NCI-H2196 treated with DMSO at 0.1 percent for 48 hours (cell line): ENCODE measurements at regions not wholly inside any gene's neighbourhood (a gene's known extent, or its start where the extent isn't known, plus 50 kb on each side); places are given as distances from the start of the nearest gene placed in this dataset.

Source experiments
- DNase-seq: peaks from one replicate; lab custom pipeline; 2025; ENCODE audit not compliant: unreplicated experiment; lab: John Stamatoyannopoulos, UW

DNA sequence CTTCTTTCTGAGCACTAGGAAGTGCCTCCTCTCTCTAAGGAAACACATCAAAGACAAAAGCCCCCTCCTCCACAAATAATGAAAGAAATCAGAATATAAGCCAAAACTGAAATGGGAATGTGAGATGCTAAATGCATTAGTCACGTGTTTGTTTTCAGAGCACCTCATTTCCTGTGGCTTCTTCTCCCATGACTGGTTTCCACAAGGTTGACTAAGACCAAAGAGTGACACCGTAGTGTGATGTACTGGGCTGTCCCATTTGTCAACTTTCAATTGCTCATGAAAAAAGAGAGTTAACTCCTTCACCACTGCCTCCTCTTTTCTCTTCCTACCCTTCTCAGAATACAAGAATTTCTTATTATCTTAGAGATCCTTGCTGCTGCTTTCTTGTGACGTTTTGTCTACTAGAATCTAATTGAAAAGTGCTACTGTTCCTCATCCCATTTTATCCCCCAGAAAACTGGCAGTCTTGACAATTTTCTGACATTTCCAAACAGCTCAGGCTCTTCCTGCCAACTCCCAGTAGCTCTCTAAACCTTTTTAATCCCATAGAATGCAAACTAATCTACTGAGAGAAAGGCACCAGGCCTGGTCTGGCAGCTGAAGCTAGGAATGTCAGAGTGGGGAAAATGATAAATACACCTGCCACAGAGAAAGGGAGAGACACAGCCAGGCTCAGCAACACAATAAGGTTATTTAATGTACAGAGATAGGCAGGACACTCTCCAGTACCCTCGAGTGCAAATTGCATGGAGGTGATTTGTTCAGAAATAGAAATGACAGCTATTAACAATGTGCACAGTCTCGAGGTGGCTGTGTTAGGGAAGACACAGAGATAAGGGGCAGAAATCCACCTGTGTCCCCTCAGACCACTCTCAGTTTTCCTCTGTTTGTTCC is 671.7 kb upstream of the NRSN1 start:
- DNase-seq, result no peak

DNA sequence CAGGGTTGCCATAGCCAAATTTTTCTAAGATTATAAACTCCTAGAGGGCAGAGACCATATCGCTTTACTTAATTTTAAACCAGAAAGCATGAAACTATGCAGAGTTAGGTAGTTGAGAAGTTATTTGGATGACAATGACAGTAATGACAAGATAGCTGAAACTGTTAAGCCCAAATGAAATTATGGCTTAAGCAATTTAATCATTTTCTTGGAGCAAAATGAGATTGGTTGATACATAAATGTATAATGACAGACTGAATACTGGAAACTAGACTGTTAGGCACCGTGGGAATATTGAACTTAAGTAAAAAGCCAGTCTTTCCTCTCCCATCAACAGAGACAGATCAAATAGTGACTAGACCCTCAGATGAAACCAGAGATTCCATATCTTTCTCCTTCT is 670.3 kb upstream of the NRSN1 start:
- no peak for DNase-seq

DNA sequence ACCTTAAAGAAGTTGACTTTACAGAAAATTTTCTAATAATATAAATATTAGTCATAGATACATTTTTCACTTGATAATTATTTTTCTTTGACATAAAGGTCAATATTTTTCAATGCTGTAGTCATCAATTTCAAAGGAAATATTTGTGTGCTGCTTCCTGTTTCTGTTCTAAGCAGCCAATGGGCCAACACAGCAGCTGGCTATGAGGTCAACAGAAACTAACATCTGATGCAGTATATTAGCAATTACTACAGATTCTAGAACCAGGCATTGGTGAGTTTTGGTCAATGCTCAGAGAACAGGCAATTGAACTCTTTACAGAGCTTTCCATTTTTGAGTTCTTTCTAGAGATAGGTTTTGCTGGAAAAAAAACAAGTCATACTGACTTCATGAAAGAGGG is 669.6 kb upstream of the NRSN1 start:
- no peak for DNase-seq

DNA sequence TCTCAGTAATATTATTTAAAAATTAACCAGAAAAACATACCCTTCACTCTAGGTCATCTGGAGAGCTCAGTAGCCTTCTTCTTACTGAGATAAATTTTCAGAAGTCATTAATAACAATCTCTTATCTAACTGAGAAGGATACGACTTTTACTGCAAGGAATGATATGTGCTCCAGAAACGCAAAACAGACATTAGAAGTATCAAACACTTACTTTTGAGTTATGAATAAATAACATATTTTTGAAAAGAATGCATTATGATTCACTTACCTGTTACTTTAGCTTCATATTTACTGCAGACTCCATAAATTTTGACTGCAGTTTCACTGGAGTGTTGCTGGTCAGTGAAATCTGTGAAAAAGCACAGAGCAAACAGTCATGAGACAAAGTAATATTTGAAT is 668.7 kb upstream of the NRSN1 start:
- DNase-seq, result no peak

DNA sequence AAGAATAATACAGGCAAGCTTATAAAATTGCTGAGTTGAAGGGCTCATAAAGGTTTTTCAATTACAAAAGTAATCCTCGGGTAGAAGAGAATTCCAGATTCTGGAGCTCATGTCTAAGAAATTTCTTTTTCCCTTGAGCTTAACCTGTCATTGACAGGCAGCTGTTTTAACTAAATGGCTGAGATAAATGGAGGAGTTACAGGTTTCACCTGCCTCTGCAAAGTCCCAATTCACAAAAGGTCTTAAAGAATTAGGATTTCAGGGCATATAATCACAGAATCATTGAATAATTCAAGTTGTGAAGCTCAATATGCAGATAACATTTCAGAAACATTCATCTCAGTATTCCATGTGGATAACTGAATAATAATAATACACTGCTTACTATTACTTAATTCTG is 660.1 kb upstream of the NRSN1 start:
- no peak for DNase-seq

DNA sequence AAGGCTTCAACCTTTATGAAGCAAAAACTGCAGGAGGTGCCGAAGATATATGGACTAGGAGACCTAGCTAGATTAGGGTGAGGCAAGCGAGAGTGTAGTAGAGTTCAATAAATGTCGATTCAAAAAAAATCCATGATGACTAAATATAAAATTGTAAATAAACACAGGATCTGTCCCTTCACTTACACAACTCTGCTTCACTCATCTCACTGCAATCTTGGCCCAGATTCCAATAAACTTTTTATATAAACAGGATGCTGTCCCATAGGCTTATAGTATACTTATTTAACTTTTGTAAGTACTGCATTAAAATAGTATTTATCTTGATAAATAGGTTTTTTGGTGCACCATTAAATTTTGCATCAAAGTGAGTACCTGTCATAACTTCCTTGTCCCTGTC is 648.4 kb upstream of the NRSN1 start:
- no peak for DNase-seq

DNA sequence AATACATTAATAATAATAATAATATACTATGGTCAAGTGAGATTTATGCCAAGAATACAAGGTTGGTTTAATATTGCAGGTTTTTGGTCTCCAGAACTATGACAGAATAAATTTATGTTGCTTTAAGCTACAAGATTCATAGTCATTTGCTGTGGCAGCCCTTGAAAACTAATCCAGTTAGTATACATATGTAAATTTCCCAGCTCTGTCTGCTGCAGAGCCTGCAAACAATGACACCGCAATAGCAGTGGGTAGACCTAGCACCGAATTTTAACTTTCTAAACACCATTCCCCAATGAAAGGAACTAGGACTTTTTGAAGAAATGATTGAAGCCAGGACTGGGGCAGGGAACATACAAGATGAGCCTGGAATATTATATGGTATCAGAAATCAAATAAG is 647.7 kb upstream of the NRSN1 start:
- no peak for DNase-seq

DNA sequence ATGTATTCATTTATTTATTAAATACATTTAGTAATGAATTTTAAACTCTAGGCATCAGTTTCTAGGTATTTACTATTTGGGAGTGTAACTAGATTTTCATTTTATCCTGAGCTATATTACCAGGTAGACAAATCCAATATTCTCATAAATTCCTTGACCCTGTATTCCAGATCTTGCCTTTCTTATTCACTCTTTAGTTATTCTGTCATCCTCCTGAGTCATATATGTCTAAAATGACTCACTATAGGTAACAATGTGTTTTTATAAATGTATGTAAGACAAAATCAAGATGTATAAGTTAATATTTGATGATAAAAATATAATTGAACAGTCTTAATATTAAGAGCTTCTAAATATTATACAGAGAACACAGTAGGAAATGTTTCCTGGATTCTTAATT is 642.1 kb upstream of the NRSN1 start:
- no peak for DNase-seq

DNA sequence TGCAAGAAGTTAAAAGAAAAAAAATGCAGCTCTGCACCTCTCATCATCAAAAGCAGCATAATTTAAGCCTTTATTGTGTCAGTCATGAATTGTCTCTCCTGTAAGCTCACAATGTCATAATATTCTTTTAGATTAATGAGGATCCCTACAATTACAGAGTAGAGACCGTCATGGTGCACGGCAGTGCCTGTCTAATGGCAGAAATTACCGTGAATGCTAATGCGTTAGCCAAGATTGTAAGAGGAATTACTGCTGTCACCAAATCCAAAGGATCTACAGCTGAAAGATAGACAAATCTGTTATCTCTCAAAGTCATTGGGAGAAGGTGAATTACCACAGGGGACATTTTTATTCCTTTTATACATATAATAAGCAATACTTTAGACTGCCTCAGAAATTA is 631.6 kb upstream of the NRSN1 start:
- DNase-seq, result no peak

DNA sequence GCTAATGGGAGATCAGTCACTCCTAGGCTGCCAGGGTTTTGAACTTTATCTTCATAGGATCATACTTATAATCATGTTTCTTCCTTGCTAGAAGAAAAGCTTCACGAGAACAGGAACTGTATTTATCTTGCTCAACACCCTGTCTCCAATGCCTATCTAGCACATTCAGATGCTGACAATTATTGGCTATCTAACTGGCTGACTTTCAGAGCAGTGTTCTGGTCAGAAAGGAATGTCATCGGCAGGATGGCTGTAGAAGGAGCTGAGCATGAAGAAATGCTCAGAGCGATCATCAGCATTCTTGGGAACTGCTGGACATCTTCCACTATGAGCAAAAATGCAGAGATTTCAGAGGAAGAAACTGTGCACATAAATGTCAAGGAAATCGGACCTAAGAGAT is 628.0 kb upstream of the NRSN1 start:
- no peak for DNase-seq

DNA sequence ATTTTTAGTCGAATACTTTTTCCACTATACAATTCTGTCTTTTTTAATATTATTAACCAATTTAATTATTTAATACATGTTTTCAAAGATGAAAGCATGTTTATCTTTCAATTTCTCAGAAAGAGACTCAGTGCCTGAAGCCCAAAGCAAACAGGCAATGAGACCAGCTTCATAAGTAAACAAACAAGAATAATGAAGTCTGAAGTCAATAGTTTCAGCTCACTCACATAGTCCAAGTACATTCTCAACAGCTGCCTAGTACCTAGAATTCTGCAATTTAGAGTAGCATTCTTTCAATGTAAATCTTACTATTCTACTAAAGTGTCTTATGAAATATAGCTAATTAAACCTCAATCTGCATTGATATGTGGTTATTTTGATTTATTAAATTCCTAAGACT is 626.5 kb upstream of the NRSN1 start:
- no peak for DNase-seq

DNA sequence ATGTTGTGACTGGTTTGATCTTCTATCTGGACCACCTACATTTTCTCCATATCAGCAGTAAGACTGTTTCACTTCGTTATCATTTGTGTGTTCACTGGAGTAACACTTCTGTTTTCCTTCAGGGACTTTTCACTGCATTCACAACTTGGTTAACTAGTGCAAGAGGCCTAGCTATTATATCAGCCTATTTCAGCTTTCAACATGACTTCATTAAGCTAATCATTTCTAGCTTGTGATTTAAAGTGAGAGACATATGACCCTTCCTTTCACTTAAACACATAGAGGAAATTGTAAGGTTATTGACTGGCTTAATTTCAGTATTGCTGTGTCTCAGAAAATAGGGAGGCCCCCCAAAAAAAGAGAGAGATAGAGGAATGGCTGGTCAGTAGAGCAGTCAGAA is 622.8 kb upstream of the NRSN1 start:
- no peak for DNase-seq

DNA sequence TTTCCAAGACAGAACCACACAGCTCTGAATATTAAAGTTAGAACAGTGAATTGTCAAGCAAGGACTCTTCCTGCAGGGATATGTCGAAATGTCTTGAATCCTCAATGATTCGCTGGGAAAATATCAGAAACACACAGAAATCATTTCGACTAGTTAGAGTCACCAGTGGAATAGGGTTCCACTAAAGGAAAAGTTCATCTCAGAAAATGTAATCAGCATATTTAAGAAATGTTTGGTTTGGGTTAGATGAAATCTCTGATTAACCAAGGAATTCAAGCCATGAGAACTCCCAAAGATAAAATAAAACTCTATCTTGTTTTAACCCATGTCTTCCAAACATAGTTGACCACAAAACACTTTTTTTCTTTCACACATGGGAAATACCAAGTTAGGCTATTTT is 621.0 kb upstream of the NRSN1 start:
- no peak for DNase-seq

DNA sequence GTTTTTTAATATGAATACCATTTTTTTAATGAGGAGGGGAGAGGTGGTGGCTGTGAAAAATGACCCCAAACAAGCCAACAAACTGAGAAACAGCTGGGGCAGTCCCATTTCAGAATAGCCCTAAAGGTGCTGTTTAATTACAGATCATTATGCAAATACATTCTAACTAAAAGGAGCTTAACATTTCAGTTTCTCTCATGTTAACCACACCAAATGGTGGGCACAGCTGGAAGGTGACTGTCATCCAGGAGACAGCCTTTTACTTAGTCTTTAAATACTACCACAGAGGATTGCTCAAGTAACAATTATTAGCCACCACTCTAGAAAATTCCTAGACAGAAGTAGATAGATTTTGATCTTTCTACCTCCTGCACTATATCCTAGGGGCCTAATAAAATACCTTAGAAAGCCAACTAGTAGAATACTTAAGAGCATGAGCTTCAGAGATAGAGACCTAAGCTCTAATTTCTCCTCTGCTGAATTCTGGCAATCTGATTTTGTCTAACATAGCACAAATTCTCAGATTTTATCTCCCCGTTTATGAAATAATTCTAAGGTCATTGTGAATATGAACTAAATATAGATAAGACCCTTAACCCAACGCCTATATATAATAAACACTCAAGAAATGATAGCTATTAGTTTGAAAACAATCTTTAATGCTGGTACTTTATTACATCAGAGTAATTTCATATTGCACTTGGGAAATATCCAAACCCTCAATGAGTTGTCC is 615.1 kb upstream of the NRSN1 start:
- DNase-seq, result no peak

DNA sequence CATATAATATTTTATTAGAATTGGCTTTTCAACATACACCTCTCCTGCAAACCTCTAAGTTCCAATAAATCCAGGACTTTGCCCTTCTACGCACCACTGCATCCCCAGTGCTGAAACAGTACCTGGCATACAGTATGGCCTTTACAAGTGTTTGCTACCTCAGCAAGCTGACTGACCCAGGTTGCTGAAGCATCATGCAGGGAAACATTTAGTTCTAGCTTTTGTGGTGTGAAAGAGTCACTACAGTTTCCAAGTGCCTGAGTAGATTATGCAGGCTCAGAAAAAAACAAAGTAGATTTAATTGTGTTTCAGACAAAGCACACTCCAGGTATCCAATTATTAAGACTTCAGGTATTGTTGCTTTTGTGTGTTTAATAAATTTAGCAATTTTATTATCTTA is 614.2 kb upstream of the NRSN1 start:
- DNase-seq, result no peak

DNA sequence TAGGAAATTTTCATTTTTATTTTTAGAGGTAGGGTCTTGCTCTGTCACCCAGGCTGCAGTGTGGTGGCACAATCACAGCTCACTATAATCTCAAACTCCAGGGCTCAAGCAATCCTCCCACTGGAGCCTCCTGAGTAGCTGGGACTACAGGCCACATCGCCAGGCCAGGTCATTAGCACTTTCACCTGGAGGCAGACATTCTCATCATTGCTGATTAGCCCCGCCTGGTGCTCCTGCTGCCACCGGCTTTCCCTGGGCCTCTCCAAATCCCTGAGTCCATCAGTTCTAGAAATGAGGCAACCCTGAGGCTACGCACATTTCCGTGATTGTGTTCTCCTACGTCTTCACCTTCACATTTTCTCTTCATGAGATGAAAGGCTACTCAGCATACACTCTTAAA is 607.7 kb upstream of the NRSN1 start:
- DNase-seq, result no peak

DNA sequence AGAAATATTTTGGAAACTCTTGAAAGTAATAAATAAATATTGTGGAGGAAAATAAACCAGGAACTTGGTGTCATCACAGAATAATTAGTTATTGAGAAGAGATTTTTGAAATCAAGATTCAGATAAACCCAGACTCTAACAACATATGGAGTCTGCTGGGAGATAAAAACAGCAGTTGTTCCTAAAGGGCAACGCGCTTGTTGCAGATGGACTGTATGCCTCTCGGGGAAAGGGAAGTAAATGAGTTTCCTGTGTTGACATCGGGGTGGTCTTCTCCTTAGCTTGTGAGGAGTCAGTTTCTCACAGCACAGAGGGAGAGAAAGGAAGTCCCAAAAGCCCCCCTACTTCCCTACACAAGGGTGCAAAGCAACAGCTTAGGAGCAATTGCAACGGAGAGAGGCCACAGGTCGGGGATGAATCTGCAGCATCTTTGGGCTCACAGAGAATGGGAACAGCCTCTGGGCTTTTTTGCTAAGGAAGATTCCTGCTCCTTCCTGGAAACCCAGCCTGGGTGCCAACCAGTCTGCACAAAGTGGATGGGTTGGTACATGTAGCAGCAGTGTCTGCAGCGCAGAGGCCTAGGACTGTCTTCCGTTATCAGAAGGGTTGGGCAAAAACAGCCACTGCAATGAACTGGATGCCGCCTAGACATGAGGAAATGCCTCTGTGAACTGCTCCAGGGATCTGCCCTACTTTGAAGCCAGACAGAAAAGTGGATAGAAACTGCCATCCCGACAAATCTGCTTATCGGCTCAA is 603.0 kb upstream of the NRSN1 start:
- DNase-seq, result no peak

DNA sequence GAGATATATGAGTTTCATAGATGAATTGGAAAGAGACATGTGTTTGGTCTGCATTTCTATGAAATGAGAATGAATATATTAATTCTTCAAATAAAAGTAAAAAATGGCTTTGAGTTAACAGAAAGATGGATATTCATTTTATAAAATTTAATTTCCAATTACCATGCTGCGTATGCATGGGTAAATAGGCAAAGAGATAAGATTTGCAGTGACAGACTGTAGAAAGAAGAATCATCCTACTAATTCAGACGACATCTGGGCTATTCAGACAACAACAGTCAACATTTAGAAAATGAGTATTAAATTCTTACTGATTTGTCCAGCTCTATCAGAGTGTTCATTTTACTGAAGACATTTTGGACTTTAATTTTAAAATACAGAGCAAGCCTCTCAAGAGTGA is 602.2 kb upstream of the NRSN1 start:
- DNase-seq, result no peak

DNA sequence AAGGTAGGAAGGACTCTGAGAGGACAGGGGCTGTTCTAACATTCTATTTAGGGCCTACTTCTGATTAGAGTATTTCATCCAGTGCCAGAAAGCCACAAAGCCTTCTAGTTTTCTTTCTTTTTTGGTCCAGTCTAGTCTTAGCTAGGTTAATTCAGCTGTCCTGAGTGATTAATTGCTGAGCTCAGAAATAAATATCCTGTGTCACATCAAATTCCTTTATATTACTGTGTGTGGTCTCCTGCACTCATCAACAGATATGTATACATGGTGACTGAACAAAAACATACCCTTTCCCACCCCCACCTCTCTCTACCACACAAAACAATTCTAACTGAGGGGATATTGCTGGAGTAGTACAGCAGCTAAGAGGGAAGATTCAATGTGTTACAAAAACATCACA is 601.5 kb upstream of the NRSN1 start:
- DNase-seq, result no peak

DNA sequence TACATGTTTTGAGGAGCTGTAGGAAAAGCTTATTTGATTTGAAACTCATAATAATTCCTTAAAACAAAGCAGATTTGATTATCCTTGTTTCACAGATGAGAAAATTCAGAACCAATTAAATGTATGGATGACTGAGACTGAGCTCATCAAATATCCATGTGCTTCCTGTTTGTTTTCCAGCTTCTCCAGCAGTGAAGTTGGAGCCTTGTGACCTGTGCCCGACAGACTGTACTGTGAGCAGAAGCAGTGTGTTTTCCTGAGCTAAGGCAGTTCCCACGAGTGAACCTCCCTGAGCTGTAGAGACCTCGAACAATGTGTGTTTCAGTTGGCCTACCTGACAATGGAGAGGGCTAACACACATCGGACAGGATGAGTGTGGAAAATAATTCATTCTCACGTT is 599.5 kb upstream of the NRSN1 start:
- DNase-seq, result no peak

DNA sequence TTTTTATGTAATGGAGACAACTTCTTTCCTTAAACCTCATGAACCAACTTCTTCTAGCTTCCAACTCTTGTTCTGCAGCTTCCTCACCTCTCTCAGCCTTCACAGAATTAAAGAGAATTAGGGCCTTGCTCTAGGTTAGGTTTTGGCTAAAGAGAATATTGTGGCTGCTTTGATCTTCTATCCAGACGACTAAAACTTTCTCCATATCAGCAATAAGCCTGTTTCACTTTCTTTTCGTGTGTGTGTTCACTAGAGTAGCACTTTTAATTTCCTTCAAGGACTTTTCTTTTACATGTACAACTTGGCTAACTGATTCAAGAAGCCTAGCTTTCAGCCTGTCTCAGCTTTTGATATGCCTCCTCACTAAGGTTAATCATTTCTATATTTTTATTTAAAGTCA is 596.1 kb upstream of the NRSN1 start:
- no peak for DNase-seq

DNA sequence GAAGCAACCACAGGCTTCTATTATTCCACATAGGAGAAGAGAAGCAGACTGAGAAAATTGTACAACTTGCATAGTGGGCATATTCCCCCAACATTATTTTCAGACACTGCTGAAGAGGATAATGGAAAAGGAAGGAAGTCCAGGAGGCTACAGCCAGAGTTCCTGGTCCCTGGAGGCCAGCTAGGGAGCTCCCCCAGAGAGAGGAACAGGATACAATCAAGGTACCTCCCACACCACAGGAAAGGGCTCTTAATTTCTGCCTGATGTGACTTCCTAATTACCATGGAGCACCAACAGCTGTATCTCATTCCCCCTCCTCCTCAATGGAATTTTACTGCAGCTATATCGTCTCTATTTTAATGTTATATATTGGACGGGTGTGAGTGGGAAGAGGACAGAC is 594.3 kb upstream of the NRSN1 start:
- no peak for DNase-seq
